Activated T-cell treated with anti-CD3 and anti-CD28 coated beads, Interleukin-2, amount 50 U/mL, for 4 hours (primary cell): ENCODE measurements at regions not wholly inside any gene's neighbourhood (a gene's known extent, or its start where the extent isn't known, plus 50 kb on each side); places are given as distances from the start of the nearest gene placed in this dataset.

ENCODE experiments used
- ATAC-seq, 2 donors: fragments of 200-7000 bp; cut with Tn5 transposase; one replicate each; pipeline ENCODE4 v1.10.0; 2021
- DNase-seq: peaks from one replicate; pipeline ENCODE4 v3.0.0-alpha.2; 2020
- H3K27me3 Mint-ChIP-seq: one replicate; pipeline ENCODE4 v1.8.0; 2021; ENCODE audit warnings: low read depth, mixed read lengths
- H3K36me3 Mint-ChIP-seq: one replicate; pipeline ENCODE4 v1.8.0; 2022; ENCODE audit warnings: mixed read lengths; ENCODE audit not compliant: insufficient read depth
- H3K4me1 Mint-ChIP-seq: one replicate; pipeline ENCODE4 v1.8.0; 2021; ENCODE audit warnings: low read depth, mixed read lengths
- H3K4me3 Mint-ChIP-seq: one replicate; pipeline ENCODE4 v1.8.0; 2021; ENCODE audit warnings: mild to moderate bottlenecking, moderate library complexity, mixed read lengths
- H3K9me3 Mint-ChIP-seq: one replicate; pipeline ENCODE4 v1.8.0; 2021; ENCODE audit warnings: mixed read lengths

DNA sequence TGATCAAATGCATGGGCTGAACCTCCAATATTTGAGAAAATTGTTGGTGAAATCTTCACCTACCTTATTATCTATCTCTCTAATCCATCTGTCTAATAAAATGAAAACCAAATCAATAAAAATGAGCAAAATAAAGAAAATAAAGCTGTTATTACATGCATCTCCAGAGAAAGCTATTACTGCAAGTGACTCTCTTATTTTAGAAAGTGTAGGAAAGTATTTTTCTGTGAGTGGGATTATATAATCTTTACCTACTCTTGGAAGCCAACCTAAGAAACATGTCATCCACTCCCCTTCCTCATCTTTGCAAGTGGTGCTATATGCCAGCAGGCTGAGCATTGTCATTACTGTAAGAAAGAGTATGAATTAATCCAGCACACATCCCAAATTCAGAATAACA, 191.5 kb upstream of the RFC3 start:
- Mint-ChIP-seq H3K36me3 (no peaks in the 10 kb centered on the region), H3K4me3 (no peak overlapping the region), H3K9me3 (no peaks in the 10 kb centered on the region), H3K27me3 (no peaks in the 10 kb centered on the region), H3K4me1 (peaks cover 6% of the 10 kb centered on the region)
- no peak for ATAC-seq
- DNase-seq: no peak

DNA sequence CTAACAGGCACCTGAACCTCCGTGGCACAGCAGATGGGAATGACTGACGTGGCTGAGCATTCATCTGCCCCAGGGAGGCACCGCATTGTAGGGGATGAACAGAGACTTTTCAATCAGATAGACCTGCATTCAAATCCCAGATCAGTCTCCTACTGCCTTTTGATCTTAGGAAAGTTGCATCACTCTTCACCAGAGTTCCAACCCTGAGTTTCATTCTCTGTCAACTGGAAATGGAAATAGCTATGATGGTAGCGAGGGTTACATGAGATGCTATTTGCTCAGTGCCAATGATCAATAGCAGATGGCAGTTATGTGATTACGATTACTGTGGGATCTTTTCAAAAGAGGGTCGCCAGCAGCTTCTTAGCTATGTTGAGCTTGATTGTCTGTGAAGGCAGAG, 189.3 kb upstream of the RFC3 start:
- Mint-ChIP-seq H3K4me1 (peaks cover 6% of the 10 kb centered on the region), H3K27me3 (no peaks in the 10 kb centered on the region), H3K36me3 (no peaks in the 10 kb centered on the region), H3K4me3 (no peak overlapping the region), H3K9me3 (no peaks in the 10 kb centered on the region)
- no peak for DNase-seq
- no peak for ATAC-seq

DNA sequence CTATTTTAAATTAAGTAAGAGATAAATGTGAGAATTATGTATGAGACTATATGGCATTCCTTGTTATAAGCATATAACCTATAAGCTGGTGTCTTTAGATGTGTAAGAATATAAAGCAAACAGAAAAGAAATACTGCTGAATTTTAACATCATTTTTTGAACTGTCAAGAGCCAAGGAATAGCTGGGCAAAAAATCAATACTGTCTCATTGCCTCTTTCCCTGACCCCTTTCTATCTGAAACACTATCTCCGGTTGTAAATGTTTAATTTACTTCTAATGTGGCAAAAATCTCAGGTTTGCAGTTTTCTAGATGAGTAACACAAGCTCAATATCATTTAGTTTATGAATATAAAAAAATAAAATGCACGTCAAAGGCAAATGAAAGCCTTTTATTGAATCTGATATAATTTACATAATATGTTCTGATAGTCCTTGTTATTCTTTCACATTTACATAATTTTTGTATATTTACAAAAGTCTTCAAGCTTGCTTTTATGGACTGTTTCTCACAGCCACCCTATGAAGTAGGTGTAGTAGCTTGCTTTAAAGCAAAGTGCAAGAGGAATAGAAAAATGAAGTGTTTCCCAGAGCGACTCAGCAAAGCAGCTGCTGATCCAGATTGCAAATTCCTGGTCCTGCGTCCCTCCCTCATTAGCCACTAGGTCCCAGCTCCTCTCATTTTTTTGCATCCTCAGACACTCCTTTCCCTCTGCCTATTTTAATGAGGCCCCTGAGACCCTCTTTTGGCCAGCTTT, 188.2 kb upstream of the RFC3 start:
- Mint-ChIP-seq H3K9me3 (no peaks in the 10 kb centered on the region), H3K4me3 (no peak overlapping the region), H3K27me3 (no peaks in the 10 kb centered on the region), H3K4me1 (peaks cover 2% of the 10 kb centered on the region), H3K36me3 (no peaks in the 10 kb centered on the region)
- ATAC-seq: no peak
- no peak for DNase-seq

DNA sequence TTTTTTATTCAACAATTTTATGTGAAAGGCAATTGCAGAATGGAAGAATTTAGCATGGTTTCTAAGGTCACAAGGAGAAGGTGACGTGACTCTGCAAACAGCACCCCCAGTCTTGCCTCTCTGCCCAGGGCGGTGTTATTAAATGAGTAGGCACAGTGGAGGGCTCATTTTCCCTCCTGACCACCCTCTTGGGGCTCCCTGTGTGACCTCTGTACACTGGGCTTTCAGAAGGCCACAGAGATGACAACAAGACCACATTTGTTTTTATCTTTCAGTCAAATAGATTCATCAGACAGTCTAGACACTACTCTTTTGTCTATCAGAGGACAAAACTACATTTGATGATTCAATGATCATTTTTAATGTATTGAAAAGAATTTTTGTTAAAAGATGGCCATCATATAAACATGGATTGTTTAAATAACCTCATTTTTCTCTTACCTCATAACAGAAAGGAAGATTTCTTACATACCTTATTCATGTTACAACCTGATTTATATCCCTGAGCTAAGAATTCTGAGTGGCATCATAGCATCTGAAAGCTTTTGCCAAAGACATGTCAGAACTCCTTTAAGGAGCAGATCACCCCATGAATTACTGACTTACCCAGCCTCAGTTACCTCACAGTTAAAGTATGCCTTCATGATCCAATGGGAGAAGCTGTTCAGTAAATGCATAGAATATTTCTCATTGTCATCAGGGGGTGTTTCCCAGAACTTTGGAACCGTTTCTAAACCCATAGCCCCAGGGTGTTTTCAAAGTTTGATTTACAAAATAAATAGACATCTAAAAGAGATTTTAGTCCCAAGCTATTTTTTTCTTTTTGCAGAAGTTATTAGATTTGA, 184.0 kb upstream of the RFC3 start:
- no peak for DNase-seq
- peaks cover 8% of the 10 kb centered on the region for H3K4me1 Mint-ChIP-seq
- H3K4me3 Mint-ChIP-seq: no peak overlapping the region
- no peaks in the 10 kb centered on the region for H3K9me3 Mint-ChIP-seq
- H3K36me3 Mint-ChIP-seq: no peaks in the 10 kb centered on the region
- no peaks in the 10 kb centered on the region for H3K27me3 Mint-ChIP-seq
- no peak for ATAC-seq

DNA sequence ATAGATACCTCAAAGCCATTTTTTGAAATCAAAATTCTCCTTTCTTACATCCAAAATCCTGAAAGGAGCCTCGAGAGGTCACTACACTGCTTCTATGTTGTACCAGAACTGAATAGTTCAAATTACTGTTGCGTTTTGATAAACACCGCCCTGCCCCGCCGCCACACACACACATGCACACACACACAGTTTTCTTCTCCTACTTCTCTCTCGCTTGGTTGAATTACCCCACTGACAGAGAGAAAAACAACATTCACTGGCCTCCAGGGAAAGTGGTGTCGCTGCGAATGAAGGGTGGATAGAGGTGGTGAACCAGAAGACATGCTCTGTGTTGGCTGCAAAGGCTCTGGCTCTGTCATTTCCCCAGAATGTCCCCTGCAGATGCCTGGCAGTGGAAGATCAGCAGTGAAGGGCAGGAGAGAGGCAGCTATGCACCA, 183.4 kb upstream of the RFC3 start:
- ATAC-seq (no peak), DNase-seq (no peak)
- no peaks in the 10 kb centered on the region for H3K36me3 Mint-ChIP-seq
- H3K4me1 Mint-ChIP-seq: peaks cover 12% of the 10 kb centered on the region
- H3K9me3 Mint-ChIP-seq: no peaks in the 10 kb centered on the region
- H3K27me3 Mint-ChIP-seq: no peaks in the 10 kb centered on the region
- H3K4me3 Mint-ChIP-seq: no peak overlapping the region

DNA sequence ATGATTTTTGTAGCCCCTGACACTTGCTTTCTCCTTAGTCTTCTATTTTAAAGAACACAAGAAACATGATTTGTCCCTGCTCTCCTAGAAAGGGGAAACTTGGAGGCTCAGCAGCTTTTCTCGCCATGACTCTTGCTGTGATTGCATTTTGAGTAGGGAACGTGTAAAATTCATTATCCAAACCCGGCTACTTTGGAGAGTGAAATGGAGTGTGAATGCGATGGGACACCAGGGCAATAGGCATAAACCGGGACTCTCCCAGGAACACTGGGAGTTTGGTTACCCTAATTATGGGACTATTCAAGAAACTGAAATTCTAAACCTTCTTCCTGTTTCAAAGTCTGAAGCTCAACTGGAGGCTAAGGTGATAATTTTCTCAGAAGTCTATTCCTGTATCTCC, 181.7 kb upstream of the RFC3 start:
- peaks cover 22% of the 10 kb centered on the region for H3K4me1 Mint-ChIP-seq
- no peak overlapping the region for H3K4me3 Mint-ChIP-seq
- no peaks in the 10 kb centered on the region for H3K9me3 Mint-ChIP-seq
- H3K27me3 Mint-ChIP-seq: no peaks in the 10 kb centered on the region
- no peaks in the 10 kb centered on the region for H3K36me3 Mint-ChIP-seq
- DNase-seq (no peak), ATAC-seq (no peak)

DNA sequence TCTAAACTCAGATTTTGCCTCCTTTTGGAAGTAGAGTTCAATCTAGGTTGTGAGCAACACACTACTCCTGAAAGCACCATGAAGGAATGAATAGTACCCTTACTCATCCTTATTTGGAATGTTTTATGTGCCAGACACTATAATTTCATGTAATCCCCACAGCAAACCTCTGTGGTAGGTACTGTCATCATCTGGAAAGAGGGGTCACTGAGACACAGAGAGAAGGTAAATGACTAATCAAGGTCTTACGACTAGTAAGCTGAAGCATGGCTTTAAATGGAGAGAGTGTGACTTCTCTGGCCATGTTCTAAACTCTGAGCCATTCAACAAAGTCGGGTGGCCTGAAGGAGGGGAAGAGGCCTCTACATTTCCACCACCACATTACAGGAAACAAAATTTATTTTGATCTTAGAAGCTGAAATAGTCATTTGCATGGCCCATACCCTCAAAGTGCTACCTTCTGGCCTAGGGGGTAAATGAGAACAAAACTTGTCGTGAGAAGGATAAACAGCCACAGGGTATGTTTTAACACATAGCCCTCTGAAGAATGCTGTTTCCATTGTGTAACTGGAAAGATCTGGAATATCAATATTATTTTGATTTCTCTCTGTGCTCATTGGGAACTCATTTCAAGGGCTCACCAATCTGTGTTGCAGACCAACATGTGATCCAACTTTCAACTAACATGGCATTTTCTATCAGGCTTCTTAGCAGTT, 180.8 kb upstream of the RFC3 start:
- Mint-ChIP-seq H3K4me1 (peaks cover 22% of the 10 kb centered on the region), H3K4me3 (no peak overlapping the region), H3K36me3 (no peaks in the 10 kb centered on the region), H3K27me3 (no peaks in the 10 kb centered on the region), H3K9me3 (no peaks in the 10 kb centered on the region)
- ATAC-seq: no peak
- DNase-seq: no peak

DNA sequence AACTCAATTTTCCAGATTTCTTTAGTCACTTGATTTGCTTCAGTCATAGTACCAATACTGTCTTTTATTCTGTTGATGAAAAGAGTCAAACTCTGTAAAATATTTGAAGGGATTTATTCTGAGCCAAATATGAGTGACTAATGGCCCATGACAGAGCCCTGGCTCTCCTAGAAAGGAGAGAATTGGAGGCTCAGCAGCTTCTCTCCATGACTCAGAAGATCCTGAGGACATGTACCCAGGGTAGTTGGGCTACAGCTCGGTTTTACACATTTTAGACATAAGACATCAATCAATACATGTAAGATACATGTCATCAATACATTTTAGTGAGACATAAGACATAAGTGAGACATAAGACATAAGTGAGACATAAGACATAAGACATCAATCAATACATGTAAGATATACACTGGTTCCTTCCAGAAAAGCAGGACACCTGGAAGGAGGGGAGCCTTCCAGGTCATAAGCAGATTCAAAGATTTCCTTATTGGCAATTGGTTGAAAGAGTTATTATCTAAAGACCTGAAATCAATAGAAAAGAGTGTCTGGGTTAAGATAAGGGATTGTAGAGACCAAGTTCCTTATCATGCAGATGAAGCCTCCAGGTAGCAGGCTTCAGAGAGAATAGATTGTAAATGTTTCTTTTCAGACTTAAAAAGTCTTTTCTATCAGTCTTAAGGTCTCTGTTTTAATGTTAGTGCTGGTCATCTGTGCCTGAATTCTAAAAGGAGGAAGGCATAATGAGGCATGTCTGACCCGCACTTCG, 179.8 kb upstream of the RFC3 start:
- H3K27me3 Mint-ChIP-seq: no peaks in the 10 kb centered on the region
- DNase-seq (no peak), ATAC-seq (no peak)
- H3K4me1 Mint-ChIP-seq: peaks cover 22% of the 10 kb centered on the region
- H3K4me3 Mint-ChIP-seq: no peak overlapping the region
- H3K9me3 Mint-ChIP-seq: no peaks in the 10 kb centered on the region
- no peaks in the 10 kb centered on the region for H3K36me3 Mint-ChIP-seq

DNA sequence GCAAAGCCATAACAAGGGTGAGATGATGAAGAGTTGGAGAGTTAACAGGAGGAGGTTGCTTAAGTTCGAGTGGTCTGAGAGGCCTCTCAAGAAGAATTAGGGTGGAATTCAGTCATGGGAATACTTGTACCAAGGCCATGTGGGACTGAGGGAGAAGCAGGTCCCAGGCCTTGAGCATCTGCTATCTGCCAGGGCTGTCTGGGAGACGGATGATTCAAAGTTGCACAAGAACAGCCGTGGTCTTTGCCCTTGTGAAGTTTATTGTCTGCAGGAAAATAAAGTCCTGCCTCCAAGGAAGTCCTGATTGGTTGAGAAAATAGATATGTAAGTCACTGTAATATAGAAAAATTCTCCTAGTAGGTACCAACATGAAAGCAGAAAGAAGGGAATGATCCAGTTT, 178.8 kb upstream of the RFC3 start:
- Mint-ChIP-seq H3K9me3 (no peaks in the 10 kb centered on the region), H3K4me1 (peaks cover 22% of the 10 kb centered on the region), H3K27me3 (no peaks in the 10 kb centered on the region), H3K36me3 (no peaks in the 10 kb centered on the region), H3K4me3 (no peak overlapping the region)
- DNase-seq: no peak
- ATAC-seq: no peak

DNA sequence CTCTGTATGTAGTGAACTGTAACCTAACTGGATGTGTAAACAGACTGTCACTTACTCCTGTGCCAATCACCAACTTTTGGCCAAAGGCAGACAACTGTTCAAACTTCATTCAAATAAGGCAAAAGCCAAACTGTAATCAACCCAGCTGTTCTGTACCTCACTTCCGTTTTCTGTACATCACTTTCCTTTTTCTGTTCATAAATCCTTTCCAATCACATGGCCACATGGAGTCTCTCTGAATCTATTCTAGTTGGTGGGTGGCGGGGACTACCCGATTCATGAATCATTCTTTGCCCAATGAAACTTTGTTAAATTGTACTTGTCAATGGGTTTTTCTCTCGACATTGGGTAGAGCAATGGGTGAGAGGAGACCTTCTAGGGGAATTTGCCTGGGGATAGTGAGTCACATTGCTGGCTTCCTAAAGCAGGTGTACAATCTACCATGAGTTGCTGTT, 178.3 kb upstream of the RFC3 start:
- H3K36me3 Mint-ChIP-seq: no peaks in the 10 kb centered on the region
- peaks cover 22% of the 10 kb centered on the region for H3K4me1 Mint-ChIP-seq
- no peaks in the 10 kb centered on the region for H3K9me3 Mint-ChIP-seq
- no peak for DNase-seq
- ATAC-seq: peak; percentile 95
- no peak overlapping the region for H3K4me3 Mint-ChIP-seq
- H3K27me3 Mint-ChIP-seq: no peaks in the 10 kb centered on the region

DNA sequence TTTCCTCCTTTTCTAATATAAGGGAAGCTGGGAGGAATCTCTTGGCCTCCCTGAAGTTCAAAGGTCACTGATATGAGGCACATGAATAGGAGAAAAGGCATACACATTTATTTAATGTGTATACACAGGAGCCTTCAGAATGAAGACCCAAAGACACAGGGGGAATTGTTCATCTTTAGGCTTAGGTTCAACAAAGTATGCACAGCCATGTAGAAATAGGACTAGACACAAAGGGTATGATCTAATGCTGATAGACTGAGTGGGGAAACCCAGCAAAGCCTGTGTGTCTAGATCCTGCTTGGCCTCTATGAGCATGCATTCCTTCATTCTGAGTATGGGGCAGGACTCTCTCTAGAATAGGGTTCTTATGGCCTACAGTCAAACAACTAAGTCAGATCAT, 177.1 kb upstream of the RFC3 start:
- Mint-ChIP-seq H3K4me1 (peaks cover 22% of the 10 kb centered on the region), H3K4me3 (no peak overlapping the region)

DNA sequence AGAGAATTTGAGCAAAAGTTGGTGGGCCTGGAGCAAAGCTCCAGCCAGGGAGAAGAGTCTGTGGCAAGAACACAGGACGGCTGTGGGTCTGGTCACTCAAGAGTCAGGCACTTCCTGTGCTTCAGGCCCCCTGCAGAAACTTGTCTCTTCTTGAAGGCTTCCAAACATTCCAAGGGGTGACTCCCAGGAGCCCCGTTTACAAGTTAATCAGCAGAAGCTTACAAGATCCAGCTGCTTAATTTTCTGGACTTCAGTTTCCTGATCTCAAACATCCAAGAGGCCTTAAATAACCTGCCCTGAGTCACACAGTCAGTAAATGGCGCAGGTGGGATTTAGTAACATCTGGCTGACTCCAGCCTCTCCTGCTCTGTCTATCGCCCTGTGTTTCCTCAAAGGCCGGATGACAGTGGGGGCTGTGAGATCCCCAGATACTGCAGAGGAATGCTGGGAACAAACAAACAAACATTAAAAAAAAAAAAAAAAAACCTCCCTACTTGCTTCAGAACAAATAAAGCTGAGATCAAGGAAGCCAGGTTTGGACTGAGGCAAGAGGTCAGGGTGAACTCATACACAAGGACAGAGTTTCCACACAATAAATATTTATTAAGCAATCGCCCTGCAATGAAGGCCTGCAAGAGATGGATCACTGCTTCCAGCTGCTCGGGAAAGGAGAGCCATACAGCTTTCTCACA, 175.4 kb upstream of the RFC3 start:
- no peaks in the 10 kb centered on the region for H3K27me3 Mint-ChIP-seq
- no peaks in the 10 kb centered on the region for H3K9me3 Mint-ChIP-seq
- H3K4me1 Mint-ChIP-seq: peaks cover 21% of the 10 kb centered on the region
- DNase-seq: no peak
- H3K4me3 Mint-ChIP-seq: no peak overlapping the region
- no peak for ATAC-seq
- no peaks in the 10 kb centered on the region for H3K36me3 Mint-ChIP-seq

More for the DNA sequence above, 177.1 kb upstream of the RFC3 start:
- no peaks in the 10 kb centered on the region for H3K36me3 Mint-ChIP-seq
- ATAC-seq (no peak), DNase-seq (no peak)
- no peaks in the 10 kb centered on the region for H3K27me3 Mint-ChIP-seq
- no peaks in the 10 kb centered on the region for H3K9me3 Mint-ChIP-seq

DNA sequence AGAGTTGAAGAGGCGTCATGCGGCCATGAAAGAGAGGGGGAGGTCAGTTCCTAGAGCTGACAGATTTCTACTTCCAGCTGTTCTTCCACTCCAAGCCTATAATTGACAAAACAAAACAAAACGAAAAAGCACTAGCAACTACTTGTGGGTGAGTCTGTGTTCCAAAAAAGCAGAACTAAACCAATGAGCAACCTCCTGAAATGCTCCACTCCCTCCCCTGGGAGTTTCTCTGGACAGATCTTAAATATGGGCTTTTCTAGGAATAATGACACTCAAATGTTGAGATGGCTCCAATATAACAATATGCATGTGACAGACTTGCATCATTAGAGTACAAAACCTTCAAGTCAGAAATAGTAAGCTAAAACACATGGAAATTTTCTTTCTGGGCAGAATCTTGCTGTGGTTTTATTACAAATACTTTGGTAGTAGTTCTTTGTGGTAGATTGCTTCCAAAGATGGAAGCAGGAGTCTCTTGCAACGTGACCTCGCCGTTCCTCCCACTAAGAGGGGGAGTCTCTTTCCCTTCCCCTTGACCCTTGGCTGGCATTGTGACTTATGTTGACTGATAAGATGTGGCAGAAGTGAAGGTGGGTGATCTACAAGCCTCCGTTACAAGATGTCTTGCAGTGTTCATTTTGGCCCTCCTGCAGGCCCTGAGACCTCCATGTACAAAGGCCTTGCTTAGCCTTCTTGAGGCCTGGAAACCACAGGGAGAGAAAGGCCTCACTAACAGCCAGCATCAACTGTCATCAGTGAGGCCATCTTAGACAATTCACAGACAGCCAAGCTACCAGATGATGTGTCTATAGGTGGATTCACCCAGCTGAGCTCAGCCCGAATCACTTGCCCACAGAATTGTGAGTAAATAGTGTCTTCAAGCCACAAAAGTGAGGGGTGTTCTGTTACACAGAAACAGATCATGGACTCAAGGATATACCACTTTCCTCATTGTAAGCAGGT, 173.1 kb upstream of the RFC3 start:
- ATAC-seq: peak in 1 of 2 donors; percentile 50
- no peak overlapping the region for H3K4me3 Mint-ChIP-seq
- H3K36me3 Mint-ChIP-seq: no peaks in the 10 kb centered on the region
- DNase-seq: no peak
- H3K27me3 Mint-ChIP-seq: no peaks in the 10 kb centered on the region
- no peaks in the 10 kb centered on the region for H3K9me3 Mint-ChIP-seq
- H3K4me1 Mint-ChIP-seq: peaks cover 11% of the 10 kb centered on the region
